ENCODE measurements at regions not wholly inside any gene's neighbourhood (a gene's known extent, or its start where the extent isn't known, plus 50 kb on each side); places are given as distances from the start of the nearest gene placed in this dataset.

DNA sequence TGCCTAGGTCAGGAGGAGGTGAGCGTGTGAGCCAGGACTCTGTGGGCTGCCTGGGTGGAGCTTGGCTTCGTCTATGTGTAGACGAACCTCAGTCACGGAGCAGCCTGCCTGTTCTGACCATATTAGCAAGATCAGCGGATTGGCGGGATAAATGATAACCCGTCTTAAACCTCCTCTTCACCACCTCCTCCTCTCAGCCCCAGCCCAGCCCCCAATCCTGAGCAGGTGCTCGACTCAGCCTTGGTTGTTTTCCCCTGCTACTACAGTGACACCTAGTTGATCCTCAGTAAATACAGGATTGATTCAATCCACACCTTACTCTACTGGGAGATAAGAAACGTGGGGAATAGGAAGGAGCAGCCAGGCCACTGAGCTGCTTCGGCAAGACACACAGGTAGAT, 286.1 kb downstream of the IRX2 start:
- no peak for DNase-seq
- no peak overlapping the region for H3K4me3 ChIP-seq (ENCODE audit: low read length)
- intact Hi-C loops (cut with DNase I), result no loop called here
- H3K27ac ChIP-seq (ENCODE audit: low read length), result no peak overlapping the region
- ATAC-seq, result no peak
- H3K27me3 ChIP-seq (ENCODE audit: control insufficient read depth, insufficient read depth), result no peaks in the 10 kb centered on the region
- H3K9me3 ChIP-seq (ENCODE audit: control insufficient read depth, low read length), result no peaks in the 10 kb centered on the region
- WGBS, result 52% methylated on average over 10 of the region's 10 CpGs
- H3K4me1 ChIP-seq (ENCODE audit: control insufficient read depth, insufficient read depth, low read length), result no peaks in the 10 kb centered on the region

DNA sequence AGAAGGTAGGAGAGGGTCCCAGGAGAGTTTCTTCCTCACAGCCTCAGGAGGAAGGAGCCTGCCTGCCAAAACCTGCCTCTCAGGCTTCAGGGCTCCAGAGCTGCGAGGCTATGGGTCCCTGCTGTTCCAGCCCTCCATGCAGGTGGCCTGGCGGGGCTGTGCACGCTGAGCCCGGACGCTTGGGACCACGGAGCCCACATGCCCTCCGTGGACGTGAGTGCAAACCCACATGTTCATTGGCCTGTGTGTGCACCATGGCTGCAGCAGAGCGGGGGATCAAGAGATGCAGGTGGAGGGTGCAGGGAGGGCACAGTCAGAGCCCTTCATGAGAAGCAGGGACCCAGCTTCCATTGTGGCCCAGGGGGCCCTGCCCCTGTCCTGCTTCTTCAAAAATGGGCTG, 287.3 kb downstream of the IRX2 start:
- 84% methylated on average over 9 of the region's 9 CpGs for WGBS
- DNase-seq, result no peak
- H3K9me3 ChIP-seq (ENCODE audit: control insufficient read depth, low read length), result no peaks in the 10 kb centered on the region
- no peak overlapping the region for H3K4me3 ChIP-seq (ENCODE audit: low read length)
- no peaks in the 10 kb centered on the region for H3K4me1 ChIP-seq (ENCODE audit: control insufficient read depth, insufficient read depth, low read length)
- intact Hi-C loops (cut with DNase I), result no loop called here
- no peak overlapping the region for H3K27ac ChIP-seq (ENCODE audit: low read length)
- H3K27me3 ChIP-seq (ENCODE audit: control insufficient read depth, insufficient read depth), result no peaks in the 10 kb centered on the region
- ATAC-seq, result no peak

DNA sequence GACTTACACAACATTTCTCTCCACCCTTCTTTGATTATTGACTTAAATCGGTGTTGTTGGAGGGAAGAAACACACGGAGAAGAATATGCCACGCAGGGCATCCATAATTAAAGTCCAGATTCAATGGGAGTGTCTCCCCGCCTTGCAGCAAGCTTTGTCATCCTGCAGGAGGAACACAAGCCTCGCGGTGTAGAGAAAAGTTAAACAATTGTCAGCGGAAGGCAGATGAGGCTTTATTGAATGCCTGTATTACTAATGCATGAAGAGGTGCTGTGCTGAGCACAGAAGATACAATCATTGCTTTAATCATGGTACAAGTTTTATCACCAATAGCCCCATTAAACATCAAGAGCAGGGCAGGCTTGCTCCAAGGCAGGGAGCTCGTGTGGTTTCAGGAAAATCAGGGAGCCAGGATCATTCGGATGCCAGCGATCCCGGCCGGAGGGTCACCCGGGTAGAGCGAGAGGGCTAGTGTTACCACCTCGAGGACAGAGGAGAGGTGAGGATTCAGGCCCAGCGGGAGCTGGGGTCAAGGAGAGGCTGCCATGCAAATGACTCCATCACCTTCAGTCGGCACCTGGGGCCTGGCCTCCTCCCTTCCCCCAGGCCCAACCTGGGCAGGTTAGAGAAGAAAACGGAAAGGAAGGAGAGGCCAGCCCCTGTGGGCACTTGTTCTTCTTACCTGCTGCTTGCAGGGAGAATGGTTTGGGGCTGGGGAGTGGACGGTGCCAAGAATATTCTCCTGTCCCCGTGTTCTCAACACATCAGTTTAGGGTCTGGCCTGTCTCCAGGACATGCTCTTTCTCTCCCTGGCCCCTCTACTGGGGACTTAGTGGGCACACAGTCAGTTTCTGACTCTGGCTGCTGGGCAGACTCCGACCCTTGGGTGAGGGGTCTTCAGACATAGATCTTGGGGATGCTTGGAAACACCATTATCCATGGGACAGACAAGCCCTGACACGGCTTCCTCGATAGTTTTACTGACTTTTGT, 289.5 kb downstream of the IRX2 start:
- no peak for ATAC-seq
- intact Hi-C loops (cut with DNase I), result no loop called here
- WGBS, result 64% methylated on average over 23 of the region's 23 CpGs

DNA sequence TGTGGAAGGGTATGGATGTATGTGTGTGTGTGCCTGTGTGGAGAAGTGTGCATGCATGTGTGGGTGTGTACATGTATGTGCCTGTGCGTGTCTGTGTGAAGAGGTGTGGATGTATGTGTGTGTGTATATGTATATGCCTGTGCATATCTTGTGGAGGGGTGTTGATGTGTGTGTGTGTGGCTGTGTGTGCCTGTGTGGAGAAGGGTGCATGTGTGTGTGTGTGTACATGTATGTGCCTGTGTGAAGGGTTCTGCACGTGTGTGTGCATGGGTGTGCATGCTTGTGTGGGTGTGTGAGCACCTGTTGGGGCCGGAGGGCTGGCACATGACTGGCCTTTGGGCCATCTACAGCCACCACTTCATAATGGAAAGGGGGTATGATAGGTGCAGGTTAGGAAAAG, 291.4 kb downstream of the IRX2 start:
- Histone ChIP-seq H3K27me3 (ENCODE audit: control insufficient read depth, insufficient read depth) (no peaks in the 10 kb centered on the region), H3K27ac (ENCODE audit: low read length) (no peak overlapping the region), H3K9me3 (ENCODE audit: control insufficient read depth, low read length) (peaks cover 1% of the 10 kb centered on the region), H3K4me1 (ENCODE audit: control insufficient read depth, insufficient read depth, low read length) (no peaks in the 10 kb centered on the region), H3K4me3 (ENCODE audit: low read length) (no peak overlapping the region)
- intact Hi-C loops (cut with DNase I), result no loop called here
- DNase-seq (no peak), ATAC-seq (no peak)
- WGBS, result 85% methylated on average over 3 of the region's 3 CpGs

More for the DNA sequence above, 289.5 kb downstream of the IRX2 start:
- DNase-seq, result no peak
- Histone ChIP-seq H3K4me3 (ENCODE audit: low read length) (no peak overlapping the region), H3K27ac (ENCODE audit: low read length) (no peak overlapping the region), H3K4me1 (ENCODE audit: control insufficient read depth, insufficient read depth, low read length) (no peaks in the 10 kb centered on the region), H3K27me3 (ENCODE audit: control insufficient read depth, insufficient read depth) (no peaks in the 10 kb centered on the region), H3K9me3 (ENCODE audit: control insufficient read depth, low read length) (no peaks in the 10 kb centered on the region)

DNA sequence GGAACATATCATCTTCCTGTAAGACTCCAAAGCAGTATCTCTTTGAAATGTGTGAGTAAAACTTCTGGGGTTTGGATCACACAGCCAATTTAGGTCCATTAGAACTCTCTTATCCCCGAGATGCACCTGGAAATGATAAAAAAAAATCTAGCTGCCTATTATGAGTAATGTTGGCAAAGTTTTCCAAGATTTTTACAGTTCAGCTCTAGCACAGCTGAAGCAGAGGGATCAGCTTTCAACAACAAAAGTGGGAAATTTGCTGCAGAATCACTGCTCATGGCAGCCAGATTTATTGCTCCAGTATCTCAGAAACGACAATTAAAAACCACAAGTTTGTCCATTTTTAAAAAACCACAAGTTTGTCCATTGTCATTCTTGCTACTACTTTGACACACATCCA, 292.2 kb downstream of the IRX2 start:
- Histone ChIP-seq H3K27me3 (ENCODE audit: control insufficient read depth, insufficient read depth) (no peaks in the 10 kb centered on the region), H3K4me3 (ENCODE audit: low read length) (no peak overlapping the region), H3K9me3 (ENCODE audit: control insufficient read depth, low read length) (peaks cover 1% of the 10 kb centered on the region), H3K4me1 (ENCODE audit: control insufficient read depth, insufficient read depth, low read length) (no peaks in the 10 kb centered on the region), H3K27ac (ENCODE audit: low read length) (no peak overlapping the region)
- no peak for DNase-seq
- 30% methylated on average over 2 of the region's 2 CpGs for WGBS
- intact Hi-C loops (cut with DNase I), result no loop called here
- no peak for ATAC-seq

DNA sequence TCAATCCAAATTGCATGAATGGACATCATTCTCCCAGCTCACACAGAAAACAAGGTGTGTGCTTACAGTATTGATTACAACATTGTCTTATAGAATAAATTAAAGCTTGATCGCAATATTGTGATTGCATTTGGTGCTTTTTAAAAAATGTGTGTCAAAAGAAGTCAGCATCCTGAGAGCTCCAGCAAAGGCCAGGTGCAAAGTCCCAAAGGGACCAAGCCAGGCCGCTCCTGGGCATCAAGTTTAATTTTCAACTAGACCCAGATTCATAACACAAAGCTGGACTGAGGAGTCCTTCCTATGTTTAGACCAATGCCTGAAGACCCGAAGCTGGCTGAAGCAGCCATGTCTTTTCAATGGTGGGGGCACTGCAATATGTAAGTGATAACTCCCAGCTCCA, 295.6 kb downstream of the IRX2 start:
- H3K4me1 ChIP-seq (ENCODE audit: control insufficient read depth, insufficient read depth, low read length), result no peaks in the 10 kb centered on the region
- ATAC-seq, result no peak
- no peaks in the 10 kb centered on the region for H3K27me3 ChIP-seq (ENCODE audit: control insufficient read depth, insufficient read depth)
- H3K4me3 ChIP-seq (ENCODE audit: low read length), result no peak overlapping the region
- peaks cover 1% of the 10 kb centered on the region for H3K9me3 ChIP-seq (ENCODE audit: control insufficient read depth, low read length)
- intact Hi-C loops (cut with DNase I), result no loop called here
- no peak for DNase-seq
- WGBS, result 86% methylated on average over 3 of the region's 3 CpGs
- no peak overlapping the region for H3K27ac ChIP-seq (ENCODE audit: low read length)

DNA sequence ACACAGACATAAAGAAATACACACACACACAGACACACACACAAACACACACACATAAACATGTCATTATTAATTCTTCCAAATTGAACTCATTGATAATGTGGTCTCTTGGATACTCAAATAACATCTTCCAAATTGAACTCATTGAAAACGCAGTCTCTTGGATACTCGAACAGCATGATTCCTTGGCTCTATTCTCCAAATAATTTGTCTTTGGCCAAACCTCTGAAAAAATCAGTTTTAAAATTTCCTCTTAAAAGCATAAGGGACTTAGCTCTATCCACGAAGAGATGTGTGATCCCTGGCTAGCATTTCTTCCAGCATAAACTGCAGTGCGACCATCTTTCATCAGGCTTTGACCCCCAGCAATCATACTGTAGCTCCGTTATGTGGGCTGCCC, 296.6 kb downstream of the IRX2 start:
- DNase-seq, result no peak
- no peaks in the 10 kb centered on the region for H3K4me1 ChIP-seq (ENCODE audit: control insufficient read depth, insufficient read depth, low read length)
- H3K27me3 ChIP-seq (ENCODE audit: control insufficient read depth, insufficient read depth), result no peaks in the 10 kb centered on the region
- no peak overlapping the region for H3K27ac ChIP-seq (ENCODE audit: low read length)
- peaks cover 1% of the 10 kb centered on the region for H3K9me3 ChIP-seq (ENCODE audit: control insufficient read depth, low read length)
- H3K4me3 ChIP-seq (ENCODE audit: low read length), result no peak overlapping the region
- no peak for ATAC-seq
- intact Hi-C loops (cut with DNase I), result no loop called here
- WGBS, result 77% methylated on average over 5 of the region's 5 CpGs

DNA sequence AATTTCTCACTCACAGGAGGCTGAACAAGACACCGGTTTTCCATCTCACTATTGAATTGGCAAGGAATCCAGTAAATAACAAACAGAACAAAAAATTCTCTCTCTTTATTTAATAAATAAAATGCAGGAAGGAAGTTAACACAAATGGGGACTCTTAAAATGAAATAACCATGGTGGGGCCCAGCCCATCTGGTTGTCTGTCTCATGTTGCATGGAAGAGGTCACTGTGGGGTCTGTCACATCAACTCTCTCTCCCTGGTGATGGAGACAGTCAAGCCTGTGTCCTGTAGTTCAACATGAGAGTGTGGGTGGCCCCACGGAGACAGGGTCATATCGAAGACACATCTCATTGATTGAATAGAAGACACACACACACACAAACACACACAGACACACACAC, 297.7 kb downstream of the IRX2 start:
- intact Hi-C loops (cut with DNase I), result no loop called here
- Histone ChIP-seq H3K27ac (ENCODE audit: low read length) (no peak overlapping the region), H3K27me3 (ENCODE audit: control insufficient read depth, insufficient read depth) (no peaks in the 10 kb centered on the region), H3K4me1 (ENCODE audit: control insufficient read depth, insufficient read depth, low read length) (no peaks in the 10 kb centered on the region), H3K4me3 (ENCODE audit: low read length) (no peak overlapping the region), H3K9me3 (ENCODE audit: control insufficient read depth, low read length) (peaks cover 1% of the 10 kb centered on the region)
- WGBS, result 58% methylated on average over 3 of the region's 3 CpGs
- DNase-seq (no peak), ATAC-seq (no peak)

DNA sequence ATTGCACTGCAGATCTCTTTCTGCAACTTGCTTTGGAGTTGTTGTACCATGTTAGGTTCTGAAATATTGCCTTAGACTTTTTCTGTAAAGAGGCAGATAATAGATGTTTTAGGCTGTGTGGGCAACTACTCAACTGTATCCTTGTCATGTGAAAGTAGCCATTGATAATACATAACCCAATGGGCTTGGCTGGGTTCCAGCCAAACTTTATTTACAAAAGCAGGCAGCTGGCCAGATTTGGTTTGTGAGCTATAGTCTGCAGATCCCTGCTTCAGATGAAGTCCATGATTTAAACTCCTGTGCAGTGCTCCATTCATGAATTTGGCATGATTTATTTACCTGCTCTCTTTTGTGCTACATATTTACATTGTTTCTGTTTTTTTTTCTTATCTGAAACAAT, 300.4 kb downstream of the IRX2 start:
- DNase-seq (no peak), ATAC-seq (no peak)
- Histone ChIP-seq H3K9me3 (ENCODE audit: control insufficient read depth, low read length) (peaks cover 1% of the 10 kb centered on the region), H3K4me3 (ENCODE audit: low read length) (no peak overlapping the region), H3K27ac (ENCODE audit: low read length) (no peak overlapping the region), H3K27me3 (ENCODE audit: control insufficient read depth, insufficient read depth) (no peaks in the 10 kb centered on the region), H3K4me1 (ENCODE audit: control insufficient read depth, insufficient read depth, low read length) (no peaks in the 10 kb centered on the region)
- intact Hi-C loops (cut with DNase I), result no loop called here

DNA sequence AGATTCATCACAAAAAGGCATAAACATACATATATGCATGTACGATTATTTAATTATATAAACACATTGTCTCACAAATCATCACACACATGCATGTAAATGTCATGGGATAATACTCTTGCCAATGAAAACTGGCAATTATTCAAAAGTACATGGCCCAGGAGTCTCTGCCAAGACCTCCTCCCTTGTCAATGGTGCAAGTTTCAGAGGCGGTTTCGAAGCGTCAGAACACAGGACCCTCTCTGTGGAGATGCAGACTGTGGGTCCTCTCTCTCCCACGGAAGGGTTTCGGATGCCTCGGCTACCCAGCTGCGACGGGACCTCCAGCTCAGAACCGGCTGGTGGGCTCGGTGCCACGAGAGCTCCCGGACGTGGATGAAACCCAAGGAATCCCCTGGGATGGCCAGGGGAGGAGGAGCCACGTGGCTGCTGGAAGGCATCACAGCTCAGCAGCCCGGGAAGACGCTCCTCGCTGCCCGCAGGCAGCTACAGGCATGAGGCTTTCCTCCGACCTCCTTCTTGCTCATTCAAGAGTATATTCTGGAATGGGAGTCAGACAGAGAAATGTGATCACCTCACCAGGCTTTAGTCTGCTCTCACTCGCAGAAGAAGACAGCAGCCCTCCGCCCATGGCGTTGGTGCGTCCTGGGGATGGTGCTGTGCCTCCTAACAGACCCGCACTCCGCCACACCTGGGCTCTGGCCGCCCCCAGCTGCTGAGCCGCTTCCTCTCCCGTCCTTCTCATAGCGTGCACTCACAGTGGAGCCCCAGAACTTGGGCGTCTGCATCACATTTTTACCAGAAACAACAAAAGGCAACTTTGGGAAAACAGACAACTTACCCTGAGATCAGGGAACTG, 308.8 kb downstream of the IRX2 start:
- DNase-seq (no peak), ATAC-seq (no peak)
- Histone ChIP-seq H3K4me3 (ENCODE audit: low read length) (no peak overlapping the region), H3K9me3 (ENCODE audit: control insufficient read depth, low read length) (no peaks in the 10 kb centered on the region), H3K27ac (ENCODE audit: low read length) (no peak overlapping the region), H3K27me3 (ENCODE audit: control insufficient read depth, insufficient read depth) (no peaks in the 10 kb centered on the region), H3K4me1 (ENCODE audit: control insufficient read depth, insufficient read depth, low read length) (no peaks in the 10 kb centered on the region)
- intact Hi-C loops (cut with DNase I), result no loop called here
- WGBS, result 69% methylated on average over 31 of the region's 31 CpGs

DNA sequence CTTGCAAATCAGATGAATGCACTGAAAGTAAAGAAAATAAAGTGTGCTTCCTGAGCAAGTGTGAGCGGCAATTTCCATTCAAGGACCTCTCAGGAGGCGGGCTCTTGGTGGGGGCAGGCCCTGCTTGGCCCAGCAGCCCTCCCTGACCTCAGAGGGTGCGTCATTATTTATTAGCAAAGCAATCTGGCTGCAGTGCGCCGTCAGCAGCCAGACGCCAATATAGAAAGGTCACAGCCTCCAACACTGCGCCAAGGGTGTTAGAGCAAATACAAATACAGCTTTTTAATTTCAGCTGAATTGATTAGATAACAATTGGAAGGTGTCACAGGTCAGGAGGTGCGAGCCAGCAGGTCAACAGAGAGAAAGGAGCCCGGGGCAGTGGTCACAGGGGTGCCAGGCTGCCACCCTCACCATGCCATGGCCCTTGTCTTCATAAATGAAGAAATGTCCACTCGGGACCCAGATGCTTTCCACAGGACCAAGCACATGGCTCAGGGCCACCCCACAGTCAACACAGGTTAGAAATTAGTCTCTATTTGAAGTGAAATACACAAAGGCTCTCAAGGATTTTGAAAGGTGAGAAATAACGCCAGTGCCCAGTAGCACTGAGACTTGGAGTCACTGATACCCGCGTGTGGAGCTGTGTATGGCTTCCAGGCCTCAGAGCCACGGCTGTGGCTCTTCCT, 309.8 kb downstream of the IRX2 start:
- intact Hi-C loops (cut with DNase I), result no loop called here
- H3K9me3 ChIP-seq (ENCODE audit: control insufficient read depth, low read length), result no peaks in the 10 kb centered on the region
- ATAC-seq, result no peak
- no peak overlapping the region for H3K4me3 ChIP-seq (ENCODE audit: low read length)
- no peaks in the 10 kb centered on the region for H3K4me1 ChIP-seq (ENCODE audit: control insufficient read depth, insufficient read depth, low read length)
- no peak for DNase-seq
- H3K27ac ChIP-seq (ENCODE audit: low read length), result no peak overlapping the region
- 67% methylated on average over 14 of the region's 14 CpGs for WGBS
- H3K27me3 ChIP-seq (ENCODE audit: control insufficient read depth, insufficient read depth), result no peaks in the 10 kb centered on the region

Data from right cardiac atrium (tissue), 5 donors.